ENCODE measurements at regions not wholly inside any gene's neighbourhood (a gene's known extent, or its start where the extent isn't known, plus 50 kb on each side); places are given as distances from the start of the nearest gene placed in this dataset.
A peak's percentile ranks its signal among the peaks of the same experiment; 100 is the strongest.

GRCh38 chr10:43979551-43979950, 330.9 kb upstream of the ZNF32 start:
- Histone ChIP-seq H3K9me3 (no peaks in the 10 kb centered on the region), H3K4me1 (no peaks in the 10 kb centered on the region), H3K36me3 (no peaks in the 10 kb centered on the region), H3K27ac (no peak overlapping the region), H3K27me3 (no peaks in the 10 kb centered on the region), H3K4me3 (no peak overlapping the region)
- intact Hi-C loops (cut with DNase I) = no loop called here
- TF ChIP-seq CTCF (IDR thresholded peaks at IDR 0.05) = no peak
- DNase-seq = no peak
- no peak for ATAC-seq

- TF ChIP-seq CTCF (IDR thresholded peaks at IDR 0.05) = no peak
Observed at GRCh38 chr10:43978936-43979335, 330.3 kb upstream of the ZNF32 start.

GRCh38 chr10:43978091-43978490, 329.4 kb upstream of the ZNF32 start:
- ATAC-seq = no peak
- H3K27me3 ChIP-seq = no peaks in the 10 kb centered on the region
- no peak for TF ChIP-seq CTCF (IDR thresholded peaks at IDR 0.05)
- no peaks in the 10 kb centered on the region for H3K9me3 ChIP-seq
- no peaks in the 10 kb centered on the region for H3K36me3 ChIP-seq
- no peak overlapping the region for H3K27ac ChIP-seq
- no peak overlapping the region for H3K4me3 ChIP-seq
- H3K4me1 ChIP-seq = no peaks in the 10 kb centered on the region
- DNase-seq = no peak
- intact Hi-C loops (cut with DNase I) = no loop called here

More at GRCh38 chr10:43978936-43979335, 330.3 kb upstream of the ZNF32 start:
- no peak for DNase-seq
- H3K36me3 ChIP-seq = no peaks in the 10 kb centered on the region
- no peaks in the 10 kb centered on the region for H3K4me1 ChIP-seq
- H3K4me3 ChIP-seq = no peak overlapping the region
- no peak for ATAC-seq
- no peak overlapping the region for H3K27ac ChIP-seq
- intact Hi-C loops (cut with DNase I) = no loop called here
- H3K27me3 ChIP-seq = no peaks in the 10 kb centered on the region
- no peaks in the 10 kb centered on the region for H3K9me3 ChIP-seq

- Histone ChIP-seq H3K4me1 (no peaks in the 10 kb centered on the region), H3K27ac (no peak overlapping the region), H3K4me3 (no peak overlapping the region), H3K27me3 (no peaks in the 10 kb centered on the region), H3K36me3 (no peaks in the 10 kb centered on the region), H3K9me3 (no peaks in the 10 kb centered on the region)
- no peak for TF ChIP-seq CTCF (IDR thresholded peaks at IDR 0.05)
- ATAC-seq (no peak), DNase-seq (no peak)
- intact Hi-C loops (cut with DNase I) = no loop called here
Observed at GRCh38 chr10:43976292-43976691, 327.6 kb upstream of the ZNF32 start.

- DNase-seq = peak; percentile 40
- H3K4me3 ChIP-seq = no peak overlapping the region
- H3K27me3 ChIP-seq = no peaks in the 10 kb centered on the region
- no peak for TF ChIP-seq CTCF (IDR thresholded peaks at IDR 0.05)
- H3K27ac ChIP-seq = no peak overlapping the region
- no peak for ATAC-seq
- H3K4me1 ChIP-seq = no peaks in the 10 kb centered on the region
- H3K9me3 ChIP-seq = no peaks in the 10 kb centered on the region
- intact Hi-C loops (cut with DNase I) = no loop called here
- H3K36me3 ChIP-seq = no peaks in the 10 kb centered on the region
Observed at GRCh38 chr10:43973801-43974200, 325.1 kb upstream of the ZNF32 start.

- DNase-seq (no peak), ATAC-seq (no peak)
- H3K36me3 ChIP-seq = no peaks in the 10 kb centered on the region
- H3K4me3 ChIP-seq = no peak overlapping the region
- TF ChIP-seq CTCF (IDR thresholded peaks at IDR 0.05) = no peak
- no peaks in the 10 kb centered on the region for H3K4me1 ChIP-seq
- no peak overlapping the region for H3K27ac ChIP-seq
- intact Hi-C loops (cut with DNase I) = no loop called here
- no peaks in the 10 kb centered on the region for H3K27me3 ChIP-seq
- no peaks in the 10 kb centered on the region for H3K9me3 ChIP-seq
Observed at GRCh38 chr10:43972976-43973647, 324.4 kb upstream of the ZNF32 start.
